ENCODE measurements at regions not wholly inside any gene's neighbourhood (a gene's known extent, or its start where the extent isn't known, plus 50 kb on each side); places are given as distances from the start of the nearest gene placed in this dataset.
"Not testable (repeated sequence)": the region's sequence is repeated elsewhere in the genome, so short reads cannot be mapped to it uniquely, and the experiment has no call there.

- Histone ChIP-seq H3K9me3 (ENCODE audit: severe bottlenecking) (no peaks in the 10 kb centered on the region), H3K4me3 (ENCODE audit: low read depth, low read length) (no peak overlapping the region), H3K27ac (no peak overlapping the region), H3K36me3 (no peaks in the 10 kb centered on the region), H3K27me3 (ENCODE audit: insufficient read depth, low read depth, severe bottlenecking) (peaks cover 31% of the 10 kb centered on the region)
- TF ChIP-seq CTCF (IDR thresholded peaks at IDR 0.05; ENCODE audit: low read depth, low read length) = no peak
- no peak for DNase-seq
These were observed 152.6 kb downstream of the RTL9 start for GRCh38 chrX:110511238-110511637.

GRCh38 chrX:110512341-110512740 lies 153.7 kb downstream of the RTL9 start:
- no peak for DNase-seq
- Histone ChIP-seq H3K27me3 (ENCODE audit: insufficient read depth, low read depth, severe bottlenecking) (peaks cover 25% of the 10 kb centered on the region), H3K4me3 (ENCODE audit: low read depth, low read length) (no peak overlapping the region), H3K9me3 (ENCODE audit: severe bottlenecking) (no peaks in the 10 kb centered on the region), H3K27ac (no peak overlapping the region), H3K36me3 (no peaks in the 10 kb centered on the region)
- no peak for TF ChIP-seq CTCF (IDR thresholded peaks at IDR 0.05; ENCODE audit: low read depth, low read length)

- H3K36me3 ChIP-seq = no peaks in the 10 kb centered on the region
- peaks cover 33% of the 10 kb centered on the region for H3K27me3 ChIP-seq (ENCODE audit: insufficient read depth, low read depth, severe bottlenecking)
- H3K27ac ChIP-seq = no peak overlapping the region
- no peak overlapping the region for H3K4me3 ChIP-seq (ENCODE audit: low read depth, low read length)
- no peak for DNase-seq
- no peaks in the 10 kb centered on the region for H3K9me3 ChIP-seq (ENCODE audit: severe bottlenecking)
- no peak for TF ChIP-seq CTCF (IDR thresholded peaks at IDR 0.05; ENCODE audit: low read depth, low read length)
These were observed 155.9 kb downstream of the RTL9 start for GRCh38 chrX:110514509-110514908.

- H3K36me3 ChIP-seq = no peaks in the 10 kb centered on the region
- peaks cover 50% of the 10 kb centered on the region for H3K27me3 ChIP-seq (ENCODE audit: insufficient read depth, low read depth, severe bottlenecking)
- H3K9me3 ChIP-seq (ENCODE audit: severe bottlenecking) = no peaks in the 10 kb centered on the region
- TF ChIP-seq CTCF (IDR thresholded peaks at IDR 0.05; ENCODE audit: low read depth, low read length) = no peak
- no peak overlapping the region for H3K27ac ChIP-seq
- DNase-seq = no peak
- H3K4me3 ChIP-seq (ENCODE audit: low read depth, low read length) = no peak overlapping the region
These were observed 160.9 kb downstream of the RTL9 start for GRCh38 chrX:110519501-110519900.

DNA sequence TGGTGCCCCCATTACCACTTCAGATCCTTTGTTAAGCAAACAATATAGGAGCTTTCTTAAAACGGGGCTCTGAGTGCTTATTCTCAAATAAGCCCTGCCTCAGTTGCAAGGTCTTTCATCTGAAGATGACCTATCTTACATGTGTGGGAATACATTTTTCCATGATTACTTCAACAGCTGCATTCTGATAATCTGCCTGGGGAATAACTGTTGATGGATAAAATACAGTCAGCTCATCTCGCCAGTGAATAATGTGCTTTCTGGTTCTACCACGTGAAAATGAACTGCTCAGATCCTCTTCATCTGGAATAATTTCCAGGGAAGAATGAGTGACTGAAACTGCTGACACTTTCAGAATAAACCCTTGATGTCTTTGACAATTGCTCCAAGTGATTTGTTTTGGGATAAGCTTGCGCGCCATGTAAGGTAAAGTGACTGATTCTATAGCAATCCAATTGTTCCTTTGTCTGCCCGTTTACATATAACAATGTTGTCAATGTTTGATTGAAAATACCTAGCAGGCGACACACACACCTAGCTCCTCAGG lies 161.3 kb downstream of the RTL9 start:
- Histone ChIP-seq H3K4me3 (ENCODE audit: low read depth, low read length) (no peak overlapping the region), H3K27ac (no peak overlapping the region), H3K27me3 (ENCODE audit: insufficient read depth, low read depth, severe bottlenecking) (peaks cover 55% of the 10 kb centered on the region), H3K36me3 (no peaks in the 10 kb centered on the region), H3K9me3 (ENCODE audit: severe bottlenecking) (no peaks in the 10 kb centered on the region)
- TF ChIP-seq CTCF (IDR thresholded peaks at IDR 0.05; ENCODE audit: low read depth, low read length) = no peak
- no peak for DNase-seq

GRCh38 chrX:110520652-110521051 lies 162.0 kb downstream of the RTL9 start:
- not testable (repeated sequence) for H3K36me3 ChIP-seq; H3K4me3 ChIP-seq (ENCODE audit: low read depth, low read length); H3K27ac ChIP-seq; DNase-seq; H3K9me3 ChIP-seq (ENCODE audit: severe bottlenecking)
- H3K27me3 ChIP-seq (ENCODE audit: insufficient read depth, low read depth, severe bottlenecking) = peaks cover 54% of the 10 kb centered on the region
